ENCODE measurements at regions not wholly inside any gene's neighbourhood (a gene's known extent, or its start where the extent isn't known, plus 50 kb on each side); places are given as distances from the start of the nearest gene placed in this dataset.

DNA sequence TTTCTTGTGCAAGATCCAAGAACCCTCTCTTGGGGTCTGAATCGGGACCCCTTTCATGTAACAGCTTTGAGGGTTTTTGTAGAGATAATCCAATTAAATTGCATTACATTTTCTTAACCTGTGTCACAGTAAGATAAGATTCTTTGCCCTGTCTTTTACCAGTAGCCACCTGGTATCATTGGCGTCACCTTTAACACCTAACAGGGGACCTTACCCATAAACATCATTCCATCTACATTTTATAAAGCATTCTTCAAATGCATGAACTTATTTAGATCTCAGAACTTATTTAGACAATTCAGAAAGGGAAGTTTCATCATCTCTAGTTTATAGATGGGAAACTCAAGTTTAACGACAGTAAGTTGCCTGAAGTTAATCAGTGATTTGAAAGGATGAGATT is 106.4 kb upstream of the KLF6 start:
- no peak for TF ChIP-seq EZH2phosphoT487 (IDR thresholded peaks at IDR 0.05; ENCODE audit: borderline replicate concordance, low read length)
- TF ChIP-seq, protein P1, sequence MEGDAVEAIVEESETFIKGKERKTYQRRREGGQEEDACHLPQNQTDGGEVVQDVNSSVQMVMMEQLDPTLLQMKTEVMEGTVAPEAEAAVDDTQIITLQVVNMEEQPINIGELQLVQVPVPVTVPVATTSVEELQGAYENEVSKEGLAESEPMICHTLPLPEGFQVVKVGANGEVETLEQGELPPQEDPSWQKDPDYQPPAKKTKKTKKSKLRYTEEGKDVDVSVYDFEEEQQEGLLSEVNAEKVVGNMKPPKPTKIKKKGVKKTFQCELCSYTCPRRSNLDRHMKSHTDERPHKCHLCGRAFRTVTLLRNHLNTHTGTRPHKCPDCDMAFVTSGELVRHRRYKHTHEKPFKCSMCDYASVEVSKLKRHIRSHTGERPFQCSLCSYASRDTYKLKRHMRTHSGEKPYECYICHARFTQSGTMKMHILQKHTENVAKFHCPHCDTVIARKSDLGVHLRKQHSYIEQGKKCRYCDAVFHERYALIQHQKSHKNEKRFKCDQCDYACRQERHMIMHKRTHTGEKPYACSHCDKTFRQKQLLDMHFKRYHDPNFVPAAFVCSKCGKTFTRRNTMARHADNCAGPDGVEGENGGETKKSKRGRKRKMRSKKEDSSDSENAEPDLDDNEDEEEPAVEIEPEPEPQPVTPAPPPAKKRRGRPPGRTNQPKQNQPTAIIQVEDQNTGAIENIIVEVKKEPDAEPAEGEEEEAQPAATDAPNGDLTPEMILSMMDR (IDR thresholded peaks at IDR 0.05; ENCODE audit: low read depth, low read length, poor library complexity, severe bottlenecking) = no peak

DNA sequence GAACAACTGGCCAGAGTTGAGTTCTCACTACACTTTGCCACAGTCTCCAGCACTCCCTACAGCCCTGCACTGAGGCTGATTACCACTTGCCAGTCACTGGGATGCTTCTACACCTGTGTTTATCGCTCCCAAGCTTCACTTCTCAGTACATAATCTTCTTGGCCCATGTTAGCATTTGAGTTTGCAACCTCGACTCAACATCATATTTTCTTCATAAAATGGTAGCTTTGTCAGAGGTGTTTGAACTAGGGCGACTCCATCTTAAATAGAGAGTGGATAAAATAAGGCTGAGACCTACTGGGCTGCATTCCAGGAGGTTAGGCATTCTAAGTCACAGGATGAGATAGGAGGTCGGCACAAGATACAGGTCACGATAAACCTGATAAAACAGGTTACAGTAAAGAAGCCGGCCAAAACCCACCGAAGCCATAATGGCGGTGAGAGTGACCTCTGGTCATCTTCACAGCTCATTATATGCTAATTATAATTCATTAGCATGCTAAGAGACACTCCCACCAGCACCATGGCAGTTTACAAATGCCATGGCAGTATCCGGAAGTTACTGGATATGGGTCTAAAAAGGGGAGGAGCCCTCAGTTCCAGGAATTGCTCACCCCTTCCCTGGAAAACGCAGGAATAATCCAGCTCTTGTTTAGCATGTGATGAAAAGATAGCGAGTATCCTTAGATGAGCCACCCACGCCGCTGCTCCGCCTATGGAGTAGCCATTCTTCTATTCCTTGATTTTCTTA is 105.8 kb upstream of the KLF6 start:
- Histone ChIP-seq H3K27ac (ENCODE audit: low read depth, low read length) (no peak overlapping the region), H3K9me2 (replicated peaks; ENCODE audit: control insufficient read depth, low read length) (no peaks in the 10 kb centered on the region), H3K9me3 (ENCODE audit: control insufficient read depth, insufficient read depth, low read length) (no peaks in the 10 kb centered on the region), H3K79me2 (ENCODE audit: control insufficient read depth, low read length) (no peaks in the 10 kb centered on the region), H4K20me1 (ENCODE audit: control insufficient read depth, insufficient read depth, low read depth, low read length) (no peaks in the 10 kb centered on the region), H3F3A (ENCODE audit: control insufficient read depth, insufficient read depth) (no peaks in the 10 kb centered on the region), H3K4me2 (ENCODE audit: low read length) (no peak overlapping the region), H3K4me1 (ENCODE audit: control insufficient read depth, low read length) (no peaks in the 10 kb centered on the region), H3K4me3 (ENCODE audit: low read length) (no peak overlapping the region), H3K36me3 (ENCODE audit: control insufficient read depth, low read length) (no peaks in the 10 kb centered on the region), H3K27me3 (ENCODE audit: control insufficient read depth, low read length) (peaks cover 9% of the 10 kb centered on the region; the same call in 1 of the 2 replicates)
- TF ChIP-seq, protein P1 (IDR thresholded peaks at IDR 0.05; ENCODE audit: low read depth, low read length, poor library complexity, severe bottlenecking) = no peak
- no peak for TF ChIP-seq EZH2phosphoT487 (IDR thresholded peaks at IDR 0.05; ENCODE audit: borderline replicate concordance, low read length)

More for the DNA sequence above, 106.4 kb upstream of the KLF6 start:
- no peaks in the 10 kb centered on the region for H3K79me2 ChIP-seq (ENCODE audit: control insufficient read depth, low read length)
- H3K36me3 ChIP-seq (ENCODE audit: control insufficient read depth, low read length) = no peaks in the 10 kb centered on the region
- H3K27ac ChIP-seq (ENCODE audit: low read depth, low read length) = no peak overlapping the region
- no peaks in the 10 kb centered on the region for H3F3A ChIP-seq (ENCODE audit: control insufficient read depth, insufficient read depth)
- H3K4me2 ChIP-seq (ENCODE audit: low read length) = no peak overlapping the region
- peaks cover 9% of the 10 kb centered on the region; the same call in 1 of the 2 replicates for H3K27me3 ChIP-seq (ENCODE audit: control insufficient read depth, low read length)
- no peaks in the 10 kb centered on the region for H3K9me3 ChIP-seq (ENCODE audit: control insufficient read depth, insufficient read depth, low read length)
- H3K4me3 ChIP-seq (ENCODE audit: low read length) = no peak overlapping the region
- no peaks in the 10 kb centered on the region for H3K4me1 ChIP-seq (ENCODE audit: control insufficient read depth, low read length)
- no peaks in the 10 kb centered on the region for H4K20me1 ChIP-seq (ENCODE audit: control insufficient read depth, insufficient read depth, low read depth, low read length)
- H3K9me2 ChIP-seq (replicated peaks; ENCODE audit: control insufficient read depth, low read length) = no peaks in the 10 kb centered on the region

GRCh38 chr10:3889961-3890522 is 105.0 kb upstream of the KLF6 start:
- Histone ChIP-seq H3K9me3 (ENCODE audit: control insufficient read depth, insufficient read depth, low read length) (no peaks in the 10 kb centered on the region), H3K27me3 (ENCODE audit: control insufficient read depth, low read length) (peaks cover 9% of the 10 kb centered on the region; the same call in 1 of the 2 replicates), H3K27ac (ENCODE audit: low read depth, low read length) (no peak overlapping the region), H3K79me2 (ENCODE audit: control insufficient read depth, low read length) (no peaks in the 10 kb centered on the region), H4K20me1 (ENCODE audit: control insufficient read depth, insufficient read depth, low read depth, low read length) (no peaks in the 10 kb centered on the region), H3K4me2 (ENCODE audit: low read length) (no peak overlapping the region), H3K9me2 (replicated peaks; ENCODE audit: control insufficient read depth, low read length) (no peaks in the 10 kb centered on the region), H3K36me3 (ENCODE audit: control insufficient read depth, low read length) (no peaks in the 10 kb centered on the region), H3K4me1 (ENCODE audit: control insufficient read depth, low read length) (no peaks in the 10 kb centered on the region), H3K4me3 (ENCODE audit: low read length) (no peak overlapping the region), H3F3A (ENCODE audit: control insufficient read depth, insufficient read depth) (no peaks in the 10 kb centered on the region)
- TF ChIP-seq EZH2phosphoT487 (IDR thresholded peaks at IDR 0.05; ENCODE audit: borderline replicate concordance, low read length) = no peak
- TF ChIP-seq, protein P1 (IDR thresholded peaks at IDR 0.05; ENCODE audit: low read depth, low read length, poor library complexity, severe bottlenecking) = no peak
